Prostate gland (tissue), 2 donors: ENCODE measurements at regions not wholly inside any gene's neighbourhood (a gene's known extent, or its start where the extent isn't known, plus 50 kb on each side); places are given as distances from the start of the nearest gene placed in this dataset.

Experiments
- CTCF ChIP-seq, 4 experiments: fragments of 200-600 bp in 2 of 4; fragments of 450-650 bp in 2 of 4; sonication (generic) in 2 of 4; IDR thresholded peaks; 1 replicate in 3 of 4; 2 replicates in 1 of 4; pipeline ENCODE4 v1.5.1; 2016 to 2019; ENCODE audit warnings: antibody characterized with exemption in 4 of 4, mild to moderate bottlenecking in 2 of 4, moderate library complexity in 2 of 4
- POLR2AphosphoS5 ChIP-seq: sonication (generic); formaldehyde crosslinking; IDR thresholded peaks from one replicate; pipeline ENCODE4 v1.6.1; 2017; ENCODE audit warnings: antibody characterized with exemption

- TF ChIP-seq CTCF (IDR thresholded peaks at IDR 0.05) (no peak), POLR2AphosphoS5 (no peak)
These were observed 1072.7 kb downstream of the DSC3 start for GRCh38 chr18:29969876-29970275.
